ENCODE measurements at regions not wholly inside any gene's neighbourhood (a gene's known extent, or its start where the extent isn't known, plus 50 kb on each side); places are given as distances from the start of the nearest gene placed in this dataset.

DNA sequence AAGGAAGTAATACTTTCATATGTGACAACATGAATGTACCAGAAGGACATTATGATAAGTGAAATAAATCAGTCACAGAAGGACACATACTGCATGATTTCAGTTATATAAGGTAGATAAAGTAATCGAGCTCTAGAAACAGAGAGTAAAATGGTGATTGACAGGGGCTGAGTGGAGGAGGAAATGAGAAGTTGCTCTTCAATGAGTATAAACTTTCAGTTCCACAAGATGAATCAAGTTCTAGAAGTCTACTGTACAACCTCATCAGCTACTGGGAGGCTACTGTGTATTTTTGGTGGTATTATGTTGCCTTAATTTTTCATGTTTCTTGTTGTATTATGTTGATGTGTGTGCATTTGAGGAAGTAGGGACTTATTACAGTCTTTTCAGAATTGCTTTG is 270.9 kb upstream of the GRIA3 start:
- Histone ChIP-seq H3K9me3 (no peaks in the 10 kb centered on the region; the same call in 2 of the 3 replicates), H3K27ac (no peak overlapping the region), H3K4me2 (no peak overlapping the region), H3K4me1 (no peaks in the 10 kb centered on the region), H3K4me3 (no peak overlapping the region)
- POLR2A ChIA-PET: no interaction called here
- FAIRE-seq (no peak), ATAC-seq (no peak), DNase-seq (ENCODE audit: low read depth in 1 of 2, low spot score in 1 of 2) (no peak)
- TF ChIP-seq, protein P1, sequence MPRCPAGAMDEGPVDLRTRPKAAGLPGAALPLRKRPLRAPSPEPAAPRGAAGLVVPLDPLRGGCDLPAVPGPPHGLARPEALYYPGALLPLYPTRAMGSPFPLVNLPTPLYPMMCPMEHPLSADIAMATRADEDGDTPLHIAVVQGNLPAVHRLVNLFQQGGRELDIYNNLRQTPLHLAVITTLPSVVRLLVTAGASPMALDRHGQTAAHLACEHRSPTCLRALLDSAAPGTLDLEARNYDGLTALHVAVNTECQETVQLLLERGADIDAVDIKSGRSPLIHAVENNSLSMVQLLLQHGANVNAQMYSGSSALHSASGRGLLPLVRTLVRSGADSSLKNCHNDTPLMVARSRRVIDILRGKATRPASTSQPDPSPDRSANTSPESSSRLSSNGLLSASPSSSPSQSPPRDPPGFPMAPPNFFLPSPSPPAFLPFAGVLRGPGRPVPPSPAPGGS (IDR thresholded peaks at IDR 0.05): no peak
- no peak for TF ChIP-seq ESRRA (IDR thresholded peaks at IDR 0.05; ENCODE audit: borderline replicate concordance, low read length)
- TF ChIP-seq NFE2L2 (conservative IDR thresholded peaks at IDR 0.05; ENCODE audit: low read length): no peak
- TF ChIP-seq, protein P2, sequence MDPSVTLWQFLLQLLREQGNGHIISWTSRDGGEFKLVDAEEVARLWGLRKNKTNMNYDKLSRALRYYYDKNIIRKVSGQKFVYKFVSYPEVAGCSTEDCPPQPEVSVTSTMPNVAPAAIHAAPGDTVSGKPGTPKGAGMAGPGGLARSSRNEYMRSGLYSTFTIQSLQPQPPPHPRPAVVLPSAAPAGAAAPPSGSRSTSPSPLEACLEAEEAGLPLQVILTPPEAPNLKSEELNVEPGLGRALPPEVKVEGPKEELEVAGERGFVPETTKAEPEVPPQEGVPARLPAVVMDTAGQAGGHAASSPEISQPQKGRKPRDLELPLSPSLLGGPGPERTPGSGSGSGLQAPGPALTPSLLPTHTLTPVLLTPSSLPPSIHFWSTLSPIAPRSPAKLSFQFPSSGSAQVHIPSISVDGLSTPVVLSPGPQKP (IDR thresholded peaks at IDR 0.05; ENCODE audit: low read depth, low read length): no peak
- TF ChIP-seq, protein P3, sequence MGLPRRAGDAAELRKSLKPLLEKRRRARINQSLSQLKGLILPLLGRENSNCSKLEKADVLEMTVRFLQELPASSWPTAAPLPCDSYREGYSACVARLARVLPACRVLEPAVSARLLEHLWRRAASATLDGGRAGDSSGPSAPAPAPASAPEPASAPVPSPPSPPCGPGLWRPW (IDR thresholded peaks at IDR 0.05): no peak
- TF ChIP-seq ZFP36 (IDR thresholded peaks at IDR 0.05; ENCODE audit: borderline replicate concordance, partially characterized antibody): no peak
- TF ChIP-seq HOXB13 (CRISPR knock-in tag; IDR thresholded peaks at IDR 0.05; ENCODE audit: low read depth): no peak
- no peak for TF ChIP-seq BHLHE40 (IDR thresholded peaks at IDR 0.05; ENCODE audit: low read depth, low read length)
- no peak for TF ChIP-seq HOXB5 (CRISPR knock-in tag; IDR thresholded peaks at IDR 0.05)
- TF ChIP-seq CBX8 (IDR thresholded peaks at IDR 0.05): no peak
- WGBS (ENCODE audit: missing lambda C conversion rate): 12% methylated on average over 1 of the region's 1 CpG
- CTCF ChIA-PET: no interaction called here

GRCh38 chrX:122913764-122914163 is 270.3 kb upstream of the GRIA3 start:
- Histone ChIP-seq H3K4me2 (no peak overlapping the region), H3K4me3 (no peak overlapping the region), H3K4me1 (no peaks in the 10 kb centered on the region), H3K27ac (no peak overlapping the region), H3K9me3 (no peaks in the 10 kb centered on the region; the same call in 2 of the 3 replicates)
- POLR2A ChIA-PET: no interaction called here
- no peak for TF ChIP-seq MAFK (IDR thresholded peaks at IDR 0.05; ENCODE audit: partially characterized antibody)
- TF ChIP-seq HOXB5 (CRISPR knock-in tag; IDR thresholded peaks at IDR 0.05): no peak
- ATAC-seq: no peak
- no peak for DNase-seq (ENCODE audit: low read depth in 1 of 2, low spot score in 1 of 2)
- no peak for FAIRE-seq
- WGBS (ENCODE audit: missing lambda C conversion rate): 0% methylated on average over 1 of the region's 1 CpG
- CTCF ChIA-PET: no interaction called here

GRCh38 chrX:122914256-122914655 is 269.8 kb upstream of the GRIA3 start:
- no peaks in the 10 kb centered on the region; the same call in 2 of the 3 replicates for H3K9me3 ChIP-seq
- no peak overlapping the region for H3K27ac ChIP-seq
- POLR2A ChIA-PET: no interaction called here
- no peaks in the 10 kb centered on the region for H3K4me1 ChIP-seq
- WGBS (ENCODE audit: missing lambda C conversion rate): 0% methylated on average over 2 of the region's 5 CpGs
- TF ChIP-seq, protein P4, sequence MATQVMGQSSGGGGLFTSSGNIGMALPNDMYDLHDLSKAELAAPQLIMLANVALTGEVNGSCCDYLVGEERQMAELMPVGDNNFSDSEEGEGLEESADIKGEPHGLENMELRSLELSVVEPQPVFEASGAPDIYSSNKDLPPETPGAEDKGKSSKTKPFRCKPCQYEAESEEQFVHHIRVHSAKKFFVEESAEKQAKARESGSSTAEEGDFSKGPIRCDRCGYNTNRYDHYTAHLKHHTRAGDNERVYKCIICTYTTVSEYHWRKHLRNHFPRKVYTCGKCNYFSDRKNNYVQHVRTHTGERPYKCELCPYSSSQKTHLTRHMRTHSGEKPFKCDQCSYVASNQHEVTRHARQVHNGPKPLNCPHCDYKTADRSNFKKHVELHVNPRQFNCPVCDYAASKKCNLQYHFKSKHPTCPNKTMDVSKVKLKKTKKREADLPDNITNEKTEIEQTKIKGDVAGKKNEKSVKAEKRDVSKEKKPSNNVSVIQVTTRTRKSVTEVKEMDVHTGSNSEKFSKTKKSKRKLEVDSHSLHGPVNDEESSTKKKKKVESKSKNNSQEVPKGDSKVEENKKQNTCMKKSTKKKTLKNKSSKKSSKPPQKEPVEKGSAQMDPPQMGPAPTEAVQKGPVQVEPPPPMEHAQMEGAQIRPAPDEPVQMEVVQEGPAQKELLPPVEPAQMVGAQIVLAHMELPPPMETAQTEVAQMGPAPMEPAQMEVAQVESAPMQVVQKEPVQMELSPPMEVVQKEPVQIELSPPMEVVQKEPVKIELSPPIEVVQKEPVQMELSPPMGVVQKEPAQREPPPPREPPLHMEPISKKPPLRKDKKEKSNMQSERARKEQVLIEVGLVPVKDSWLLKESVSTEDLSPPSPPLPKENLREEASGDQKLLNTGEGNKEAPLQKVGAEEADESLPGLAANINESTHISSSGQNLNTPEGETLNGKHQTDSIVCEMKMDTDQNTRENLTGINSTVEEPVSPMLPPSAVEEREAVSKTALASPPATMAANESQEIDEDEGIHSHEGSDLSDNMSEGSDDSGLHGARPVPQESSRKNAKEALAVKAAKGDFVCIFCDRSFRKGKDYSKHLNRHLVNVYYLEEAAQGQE (IDR thresholded peaks at IDR 0.05): no peak
- H3K4me3 ChIP-seq: no peak overlapping the region
- FAIRE-seq (no peak), ATAC-seq (no peak), DNase-seq (ENCODE audit: low read depth in 1 of 2, low spot score in 1 of 2) (no peak)
- no peak overlapping the region for H3K4me2 ChIP-seq
- CTCF ChIA-PET: no interaction called here

- no peak for FAIRE-seq
- no peaks in the 10 kb centered on the region for H3K4me1 ChIP-seq
- ATAC-seq: no peak
- CTCF ChIA-PET: no interaction called here
- POLR2A ChIA-PET: no interaction called here
- WGBS (ENCODE audit: missing lambda C conversion rate): 42% methylated on average over 1 of the region's 1 CpG
- DNase-seq (ENCODE audit: low read depth in 1 of 2, low spot score in 1 of 2): no peak
- H3K4me3 ChIP-seq: no peak overlapping the region
- no peak overlapping the region for H3K4me2 ChIP-seq
- H3K9me3 ChIP-seq: no peaks in the 10 kb centered on the region
- no peak overlapping the region for H3K27ac ChIP-seq
- TF ChIP-seq BHLHE40 (IDR thresholded peaks at IDR 0.05; ENCODE audit: low read depth, low read length) (no peak), RAD21 (conservative IDR thresholded peaks at IDR 0.05 in 1 of 2, IDR thresholded peaks at IDR 0.05 in 1 of 2) (no peak), HDAC2 (IDR thresholded peaks at IDR 0.05) (no peak), PHF8 (IDR thresholded peaks at IDR 0.05; ENCODE audit: borderline replicate concordance, low read depth) (no peak), CHD4 (IDR thresholded peaks at IDR 0.05; ENCODE audit: borderline replicate concordance) (no peak), EHF (CRISPR knock-in tag; IDR thresholded peaks at IDR 0.05) (no peak), SREBF2 (IDR thresholded peaks at IDR 0.05) (no peak), MAZ (IDR thresholded peaks at IDR 0.05; ENCODE audit: borderline replicate concordance, low read depth, low read length) (no peak), CBX8 (IDR thresholded peaks at IDR 0.05) (no peak), POLR2A (IDR thresholded peaks at IDR 0.05; ENCODE audit: low read length) (no peak), ESRRA (IDR thresholded peaks at IDR 0.05; ENCODE audit: borderline replicate concordance, low read length) (no peak), HOXB13 (CRISPR knock-in tag; IDR thresholded peaks at IDR 0.05; ENCODE audit: low read depth) (no peak), NR3C1 (IDR thresholded peaks at IDR 0.05) (no peak), CEBPB (IDR thresholded peaks at IDR 0.05) (no peak), HEYL (CRISPR knock-in tag; IDR thresholded peaks at IDR 0.05) (no peak), ZSCAN20 (CRISPR knock-in tag; IDR thresholded peaks at IDR 0.05) (no peak), PBX3 (IDR thresholded peaks at IDR 0.05) (no peak), GATA3 (IDR thresholded peaks at IDR 0.05; ENCODE audit: borderline replicate concordance) (no peak)
These were observed 249.9 kb upstream of the GRIA3 start for GRCh38 chrX:122934131-122934530.
